ENCODE measurements at regions not wholly inside any gene's neighbourhood (a gene's known extent, or its start where the extent isn't known, plus 50 kb on each side); places are given as distances from the start of the nearest gene placed in this dataset.

DNA sequence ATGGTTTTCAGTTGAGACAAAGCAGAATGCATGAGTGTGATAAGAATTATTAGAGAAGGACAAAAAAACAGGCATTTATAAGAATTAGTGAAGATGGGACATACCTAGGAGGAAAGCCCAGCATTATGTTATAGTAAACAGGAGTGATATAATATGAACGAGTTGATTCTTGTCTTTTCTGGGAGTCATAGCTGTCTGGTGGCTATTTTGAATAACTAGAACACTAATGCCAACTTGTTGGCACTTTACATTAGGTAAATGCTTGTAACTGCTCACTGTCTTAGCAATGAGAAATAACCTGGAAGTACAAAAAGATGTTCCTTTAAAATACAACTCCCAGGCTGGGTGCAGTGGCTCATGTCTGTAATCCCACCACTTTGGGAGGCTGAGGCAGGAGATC is 540.8 kb upstream of the SPHKAP start:
- intact Hi-C loops (cut with DNase I) = no loop called here
- Histone ChIP-seq H3K4me3 (replicated peaks in 1 of 3) (no peak overlapping the region), H3K9me3 (no peaks in the 10 kb centered on the region), H3K27ac (no peak overlapping the region), H3K27me3 (no peaks in the 10 kb centered on the region), H3K4me1 (no peaks in the 10 kb centered on the region), H3K36me3 (no peaks in the 10 kb centered on the region)
- 58 to 69% methylated on average over 1 of the region's 1 CpG for WGBS, 2 donors
- TF ChIP-seq POLR2A (IDR thresholded peaks at IDR 0.05) = no peak
- TF ChIP-seq, protein P1, sequence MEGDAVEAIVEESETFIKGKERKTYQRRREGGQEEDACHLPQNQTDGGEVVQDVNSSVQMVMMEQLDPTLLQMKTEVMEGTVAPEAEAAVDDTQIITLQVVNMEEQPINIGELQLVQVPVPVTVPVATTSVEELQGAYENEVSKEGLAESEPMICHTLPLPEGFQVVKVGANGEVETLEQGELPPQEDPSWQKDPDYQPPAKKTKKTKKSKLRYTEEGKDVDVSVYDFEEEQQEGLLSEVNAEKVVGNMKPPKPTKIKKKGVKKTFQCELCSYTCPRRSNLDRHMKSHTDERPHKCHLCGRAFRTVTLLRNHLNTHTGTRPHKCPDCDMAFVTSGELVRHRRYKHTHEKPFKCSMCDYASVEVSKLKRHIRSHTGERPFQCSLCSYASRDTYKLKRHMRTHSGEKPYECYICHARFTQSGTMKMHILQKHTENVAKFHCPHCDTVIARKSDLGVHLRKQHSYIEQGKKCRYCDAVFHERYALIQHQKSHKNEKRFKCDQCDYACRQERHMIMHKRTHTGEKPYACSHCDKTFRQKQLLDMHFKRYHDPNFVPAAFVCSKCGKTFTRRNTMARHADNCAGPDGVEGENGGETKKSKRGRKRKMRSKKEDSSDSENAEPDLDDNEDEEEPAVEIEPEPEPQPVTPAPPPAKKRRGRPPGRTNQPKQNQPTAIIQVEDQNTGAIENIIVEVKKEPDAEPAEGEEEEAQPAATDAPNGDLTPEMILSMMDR (IDR thresholded peaks at IDR 0.05) = no peak
- no peak for DNase-seq

DNA sequence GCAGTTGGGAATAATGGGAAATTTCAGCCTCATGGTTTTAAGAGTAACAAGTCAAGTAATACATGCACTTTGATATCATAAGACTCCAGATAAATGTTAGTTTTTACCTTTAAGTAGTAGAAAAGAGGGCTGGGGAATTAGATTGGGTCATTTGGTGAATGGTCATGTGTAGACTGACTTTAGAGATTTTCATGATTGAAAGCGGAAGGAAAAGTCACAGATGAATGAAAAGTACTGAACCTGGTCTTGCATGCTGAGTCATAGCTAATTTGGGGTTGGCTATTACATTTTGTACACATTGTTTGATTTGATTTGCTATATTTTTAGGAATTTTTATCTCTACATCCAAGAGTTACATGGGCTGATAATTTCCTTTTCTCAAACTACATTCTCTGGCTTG is 539.4 kb upstream of the SPHKAP start:
- TF ChIP-seq, protein P1 (IDR thresholded peaks at IDR 0.05) = no peak
- no peak for TF ChIP-seq POLR2A (IDR thresholded peaks at IDR 0.05)
- DNase-seq = no peak
- Histone ChIP-seq H3K4me3 (replicated peaks in 1 of 3) (no peak overlapping the region), H3K36me3 (no peaks in the 10 kb centered on the region), H3K27ac (no peak overlapping the region), H3K9me3 (no peaks in the 10 kb centered on the region), H3K27me3 (no peaks in the 10 kb centered on the region), H3K4me1 (no peaks in the 10 kb centered on the region)
- 95 to 96% methylated on average over 1 of the region's 1 CpG for WGBS, 2 donors
- intact Hi-C loops (cut with DNase I) = no loop called here

DNA sequence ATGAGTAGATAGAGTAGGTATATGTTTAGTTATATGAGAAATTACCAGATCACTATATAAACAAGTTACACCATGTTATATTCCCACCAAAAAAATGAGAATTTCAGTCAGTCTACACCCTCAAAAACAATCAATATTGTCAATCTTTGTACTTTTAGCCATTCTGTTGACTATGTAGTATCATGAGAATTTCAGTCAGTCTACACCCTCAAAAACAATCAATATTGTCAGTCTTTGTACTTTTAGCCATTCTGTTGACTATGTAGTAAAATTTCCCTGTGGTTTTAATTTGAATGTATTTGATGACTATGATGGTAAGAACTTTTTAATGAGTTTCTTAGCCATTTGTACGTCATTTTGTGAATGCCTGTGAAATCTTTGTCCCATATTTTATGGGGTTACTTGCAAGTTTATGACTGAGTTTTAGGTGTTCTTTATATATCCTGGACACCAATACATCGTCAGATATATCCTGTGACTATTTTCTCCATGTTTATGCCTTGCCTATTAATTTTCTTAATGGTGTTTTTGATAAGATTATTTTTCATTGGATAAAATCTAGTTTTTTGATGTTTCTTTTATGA is 528.4 kb upstream of the SPHKAP start:
- 85 to 89% methylated on average over 2 of the region's 2 CpGs for WGBS, 2 donors
- Histone ChIP-seq H3K4me1 (no peaks in the 10 kb centered on the region), H3K36me3 (no peaks in the 10 kb centered on the region), H3K4me3 (replicated peaks in 1 of 3) (no peak overlapping the region), H3K9me3 (no peaks in the 10 kb centered on the region), H3K27ac (no peak overlapping the region), H3K27me3 (no peaks in the 10 kb centered on the region)
- intact Hi-C loops (cut with DNase I) = no loop called here
- no peak for DNase-seq
- TF ChIP-seq POLR2A (IDR thresholded peaks at IDR 0.05) = no peak
- TF ChIP-seq, protein P1 (IDR thresholded peaks at IDR 0.05) = no peak

DNA sequence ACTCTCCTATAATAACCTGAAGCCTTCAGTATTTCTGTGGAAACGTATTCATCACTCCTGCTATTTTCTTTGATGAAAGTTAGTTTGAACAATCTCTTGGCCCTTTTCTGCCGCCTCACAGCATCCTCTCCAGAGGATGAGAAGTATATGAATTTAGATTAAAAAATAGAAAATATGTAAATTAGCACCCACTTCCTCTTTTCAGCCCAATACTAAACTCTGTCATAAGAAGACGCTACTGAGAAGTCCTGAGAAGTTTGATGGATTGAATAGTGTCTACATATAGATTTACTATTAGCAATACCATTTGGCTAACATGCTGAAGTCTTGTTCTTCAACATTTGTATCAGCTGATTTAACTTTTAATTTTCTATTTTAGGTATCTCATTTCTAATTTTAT is 526.4 kb upstream of the SPHKAP start:
- H3K36me3 ChIP-seq = no peaks in the 10 kb centered on the region
- H3K27ac ChIP-seq = no peak overlapping the region
- intact Hi-C loops (cut with DNase I) = no loop called here
- no peak overlapping the region for H3K4me3 ChIP-seq (replicated peaks in 1 of 3)
- no peaks in the 10 kb centered on the region for H3K27me3 ChIP-seq
- TF ChIP-seq, protein P1 (IDR thresholded peaks at IDR 0.05) = no peak
- TF ChIP-seq POLR2A (IDR thresholded peaks at IDR 0.05) = no peak
- WGBS, 2 donors = 85 to 90% methylated on average over 3 of the region's 3 CpGs
- DNase-seq = no peak
- H3K4me1 ChIP-seq = no peaks in the 10 kb centered on the region
- H3K9me3 ChIP-seq = no peaks in the 10 kb centered on the region

DNA sequence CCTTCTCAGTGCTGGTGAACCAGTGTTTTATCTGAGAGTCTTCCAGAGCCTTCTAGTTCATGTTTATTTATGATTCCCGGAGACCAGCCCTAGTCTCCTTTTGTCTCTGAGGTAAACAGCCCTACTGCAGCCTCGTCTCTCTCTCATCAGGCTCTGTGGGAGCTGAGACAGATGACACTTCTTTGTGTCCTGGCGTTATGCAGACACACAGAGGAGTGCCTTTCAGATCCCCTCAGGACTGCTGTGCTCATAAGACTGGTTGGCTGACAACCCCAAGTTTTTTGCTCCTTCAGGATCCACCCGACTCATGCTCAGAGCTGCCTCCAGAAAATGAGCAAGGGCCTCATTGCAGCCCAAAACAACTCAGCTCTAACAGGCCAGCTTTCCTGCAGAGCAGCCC is 523.8 kb upstream of the SPHKAP start:
- TF ChIP-seq, protein P1 (IDR thresholded peaks at IDR 0.05) = no peak
- TF ChIP-seq POLR2A (IDR thresholded peaks at IDR 0.05) = no peak
- Histone ChIP-seq H3K4me3 (replicated peaks in 1 of 3) (no peak overlapping the region), H3K9me3 (no peaks in the 10 kb centered on the region), H3K27me3 (no peaks in the 10 kb centered on the region), H3K27ac (no peak overlapping the region), H3K36me3 (no peaks in the 10 kb centered on the region), H3K4me1 (no peaks in the 10 kb centered on the region)
- no peak for DNase-seq
- 37 to 50% methylated on average over 4 of the region's 4 CpGs for WGBS, 2 donors
- intact Hi-C loops (cut with DNase I) = no loop called here

Measured in thyroid gland (tissue), 4 donors.